Skin epidermis (tissue), 12 donors: ENCODE measurements at regions not wholly inside any gene's neighbourhood (a gene's known extent, or its start where the extent isn't known, plus 50 kb on each side); places are given as distances from the start of the nearest gene placed in this dataset.

Source experiments
- H3K27ac ChIP-seq, 21 experiments: fragments of 200-600 bp; sonication (generic) in 11 of 21; one replicate each; pipeline ENCODE4 v1.5.0; 2020; ENCODE audit warnings: mild to moderate bottlenecking in 3 of 21, inconsistent platforms in 2 of 21, moderate library complexity in 2 of 21
- H3K4me3 ChIP-seq, 7 experiments: fragments of 200-600 bp; sonication (generic) in 2 of 7; one replicate each; pipeline ENCODE4 v1.5.0; 2020; ENCODE audit warnings: inconsistent platforms in 2 of 7, mild to moderate bottlenecking in 2 of 7, moderate library complexity in 1 of 7

DNA sequence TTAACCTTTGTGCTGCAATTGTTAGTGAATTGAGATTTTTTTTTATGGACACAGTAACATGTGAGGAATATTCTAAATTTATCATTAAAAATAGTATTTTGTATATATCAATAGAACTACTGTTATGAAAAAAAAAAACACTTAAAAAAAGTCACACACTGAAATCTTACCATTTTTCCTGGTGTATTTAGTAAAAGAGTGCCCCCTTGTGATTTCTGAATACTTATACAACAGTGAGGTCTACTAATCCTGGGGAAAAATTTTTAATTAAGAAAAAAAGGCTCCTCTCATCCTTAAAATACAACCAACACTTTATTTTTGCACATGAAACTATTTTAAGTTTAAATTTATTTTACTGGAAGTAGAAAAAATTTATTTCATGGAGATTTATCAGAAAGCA, 56.4 kb upstream of the SPOCK3 start:
- H3K27ac ChIP-seq = no peak overlapping the region
- H3K4me3 ChIP-seq = no peak overlapping the region

DNA sequence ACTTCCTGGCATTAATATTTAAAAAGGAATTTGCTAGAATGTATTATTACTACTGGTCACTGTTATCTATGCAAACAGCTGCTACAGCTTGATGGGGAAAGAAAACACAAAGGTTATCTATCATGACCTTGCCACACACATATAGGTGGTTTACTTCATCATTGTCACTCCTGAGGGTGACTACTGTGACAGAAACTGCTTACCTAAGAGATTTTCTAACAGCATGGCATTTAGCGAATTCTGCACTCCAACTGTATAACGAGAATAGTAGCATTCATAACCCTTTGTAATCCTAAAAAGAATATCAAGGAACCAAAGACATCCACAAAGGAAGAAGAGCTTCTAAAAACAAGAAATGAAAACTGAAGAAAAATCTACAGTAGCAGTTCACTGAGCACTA, 74.6 kb upstream of the SPOCK3 start:
- no peak overlapping the region for H3K4me3 ChIP-seq
- H3K27ac ChIP-seq = no peak overlapping the region

- Histone ChIP-seq H3K27ac (no peak overlapping the region), H3K4me3 (no peak overlapping the region)
Observed at GRCh38 chr4:167321299-167321698, 87.0 kb upstream of the SPOCK3 start.

GRCh38 chr4:167339781-167340180, 105.5 kb upstream of the SPOCK3 start:
- H3K27ac ChIP-seq = no peak overlapping the region
- no peak overlapping the region for H3K4me3 ChIP-seq

GRCh38 chr4:167359711-167360110, 125.4 kb upstream of the SPOCK3 start:
- no peak overlapping the region for H3K27ac ChIP-seq
- no peak overlapping the region for H3K4me3 ChIP-seq

DNA sequence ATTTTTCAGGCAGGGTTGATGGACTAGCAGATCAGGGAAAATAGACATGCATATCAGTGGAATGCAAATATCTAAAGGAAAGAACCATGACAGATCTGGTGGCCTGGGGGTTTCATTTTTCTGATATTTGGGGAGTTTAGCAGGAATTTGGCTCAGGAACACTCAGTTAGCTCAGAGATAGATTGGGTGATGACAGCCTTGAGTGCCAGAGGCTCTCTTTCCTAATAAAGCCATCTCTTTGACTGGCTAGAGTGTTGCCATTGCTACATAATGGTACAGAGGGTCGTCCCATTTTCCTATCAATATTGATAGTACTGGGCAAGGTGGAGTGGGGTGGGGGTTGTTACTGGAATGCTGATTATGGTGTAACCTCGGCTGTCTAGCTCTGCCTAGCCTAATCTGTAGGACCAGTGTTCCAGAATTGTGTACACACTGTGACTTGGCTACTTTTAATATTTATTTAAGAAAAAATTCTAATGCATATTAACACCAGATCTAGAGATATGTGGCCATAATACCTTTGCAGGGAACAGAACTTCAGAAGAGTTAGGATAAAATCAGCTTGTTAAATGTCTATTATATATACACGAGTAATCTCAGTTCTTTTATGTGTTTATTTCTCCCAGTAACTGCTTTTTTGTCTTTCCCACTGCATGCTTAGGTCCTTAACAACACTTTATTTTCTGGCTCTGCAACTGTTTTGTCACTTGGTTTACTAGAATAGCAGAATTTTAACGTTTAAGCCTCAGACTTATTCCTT, 145.0 kb upstream of the SPOCK3 start:
- Histone ChIP-seq H3K27ac (no peak overlapping the region), H3K4me3 (no peak overlapping the region)

GRCh38 chr4:167380964-167381363, 146.7 kb upstream of the SPOCK3 start:
- no peak overlapping the region for H3K27ac ChIP-seq
- no peak overlapping the region for H3K4me3 ChIP-seq

- no peak overlapping the region for H3K4me3 ChIP-seq
- H3K27ac ChIP-seq = no peak overlapping the region
Observed at GRCh38 chr4:167383291-167383690, 149.0 kb upstream of the SPOCK3 start.

DNA sequence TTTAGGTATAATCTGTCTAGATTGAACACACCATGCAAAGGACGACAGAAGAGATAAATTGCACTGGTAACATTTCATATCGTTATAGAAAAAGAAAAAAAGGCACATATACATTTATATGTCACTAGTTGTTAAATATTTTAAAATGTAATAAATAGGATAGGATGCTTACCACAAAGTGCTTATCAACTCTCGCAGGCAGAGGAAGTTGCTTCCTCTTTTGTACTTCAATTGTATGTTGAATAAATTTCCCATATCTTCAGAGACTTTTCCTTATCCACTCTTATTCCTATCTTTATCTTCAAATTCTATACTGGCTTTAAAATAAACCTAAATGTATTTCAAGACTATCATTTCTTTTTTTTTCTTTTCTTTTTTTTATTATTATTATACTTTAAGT, 163.3 kb upstream of the SPOCK3 start:
- no peak overlapping the region for H3K4me3 ChIP-seq

GRCh38 chr4:167399201-167399600, 164.9 kb upstream of the SPOCK3 start:
- Histone ChIP-seq H3K4me3 (no peak overlapping the region), H3K27ac (no peak overlapping the region)

More for the DNA sequence above, 163.3 kb upstream of the SPOCK3 start:
- H3K27ac ChIP-seq = no peak overlapping the region

GRCh38 chr4:167406181-167406580, 171.9 kb upstream of the SPOCK3 start:
- Histone ChIP-seq H3K4me3 (no peak overlapping the region), H3K27ac (no peak overlapping the region)

DNA sequence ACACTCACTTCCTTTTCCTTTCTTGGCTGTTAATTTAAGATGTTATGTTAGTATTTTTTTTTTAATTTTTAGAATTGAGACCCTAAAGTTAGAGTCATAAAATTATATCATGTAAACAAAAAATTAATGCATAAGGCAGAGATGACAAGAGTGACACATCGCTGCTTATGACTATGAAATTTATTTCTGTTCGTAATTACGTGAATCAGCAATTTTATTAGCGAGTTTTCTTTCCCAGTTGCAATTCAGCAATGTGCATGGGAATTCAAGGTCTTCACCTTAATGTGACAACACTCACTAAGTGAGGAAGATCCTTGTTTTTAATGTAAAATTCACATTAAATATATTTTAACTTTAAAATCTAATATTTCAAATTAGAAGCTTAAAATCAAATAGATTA, 181.2 kb upstream of the SPOCK3 start:
- no peak overlapping the region for H3K4me3 ChIP-seq

GRCh38 chr4:167419468-167420140, 185.3 kb upstream of the SPOCK3 start:
- Histone ChIP-seq H3K4me3 (no peak overlapping the region), H3K27ac (no peak overlapping the region)

More for the DNA sequence above, 181.2 kb upstream of the SPOCK3 start:
- H3K27ac ChIP-seq = no peak overlapping the region

- no peak overlapping the region for H3K27ac ChIP-seq
- no peak overlapping the region for H3K4me3 ChIP-seq
Observed at GRCh38 chr4:167421201-167421600, 186.9 kb upstream of the SPOCK3 start.

DNA sequence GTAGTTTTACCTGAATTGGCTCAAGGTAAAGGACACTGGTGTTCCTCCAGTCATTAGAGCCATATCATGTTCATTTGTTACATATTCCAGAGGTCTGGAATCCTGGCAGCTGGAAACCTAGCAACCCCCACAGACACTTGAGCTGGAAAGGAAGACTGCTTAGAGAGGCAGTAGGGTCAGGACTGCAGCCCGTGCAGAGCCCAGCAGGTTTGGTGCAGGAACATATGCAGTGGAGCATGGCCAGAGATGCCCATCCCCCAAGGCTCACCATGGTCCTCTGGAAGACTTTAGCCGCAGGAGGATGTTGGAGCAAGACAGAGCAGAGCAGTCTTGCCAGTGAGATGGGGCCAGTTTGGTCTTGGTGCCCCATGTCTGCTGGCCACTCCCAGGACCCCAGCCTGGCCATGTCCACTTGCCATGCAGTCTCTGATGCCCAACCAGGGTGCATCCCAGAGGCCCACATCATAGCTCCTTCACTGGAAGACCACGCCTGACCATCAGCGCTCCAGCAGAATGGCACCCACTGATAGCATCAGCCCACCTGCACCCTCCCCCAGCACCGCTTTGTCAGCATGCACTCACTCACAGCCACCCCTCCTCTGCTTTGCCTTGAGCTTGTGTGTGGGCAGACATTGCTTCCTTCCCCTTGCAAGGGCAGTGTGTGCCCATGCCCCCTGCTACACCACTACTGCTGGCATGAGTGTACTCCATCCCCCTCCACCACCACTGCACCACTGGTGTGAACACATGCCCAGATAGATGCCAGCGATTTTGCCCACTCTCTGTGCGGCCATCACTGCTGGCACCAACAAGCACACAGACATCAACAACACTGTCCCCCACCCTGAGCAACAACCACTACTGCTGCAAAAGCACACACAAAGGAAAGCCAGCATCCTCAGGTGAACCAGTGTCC, 190.3 kb upstream of the SPOCK3 start:
- no peak overlapping the region for H3K27ac ChIP-seq
- H3K4me3 ChIP-seq = no peak overlapping the region

GRCh38 chr4:167428156-167428555, 193.9 kb upstream of the SPOCK3 start:
- Histone ChIP-seq H3K27ac (no peak overlapping the region), H3K4me3 (no peak overlapping the region)

DNA sequence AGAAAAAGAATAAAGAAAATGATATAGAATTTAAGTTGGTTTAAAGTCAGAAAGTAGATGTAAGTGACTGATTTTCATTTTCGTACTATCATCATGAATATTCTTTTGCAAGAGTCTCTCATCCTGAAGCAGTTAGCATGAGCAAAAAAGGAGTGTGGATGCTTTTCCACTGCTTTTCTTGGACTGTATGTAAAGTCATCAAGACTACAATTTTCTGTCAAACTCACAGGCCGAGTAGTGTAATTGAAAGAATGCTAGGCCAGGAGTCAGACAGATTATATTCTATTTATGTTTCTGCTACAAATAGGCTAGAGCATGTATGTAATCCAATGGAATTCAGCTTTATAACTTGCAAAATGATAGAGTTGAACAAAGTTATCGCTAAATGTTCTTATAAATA, 197.1 kb upstream of the SPOCK3 start:
- H3K27ac ChIP-seq = no peak overlapping the region
- no peak overlapping the region for H3K4me3 ChIP-seq

GRCh38 chr4:167435786-167436185, 201.5 kb upstream of the SPOCK3 start:
- H3K4me3 ChIP-seq = no peak overlapping the region
- no peak overlapping the region for H3K27ac ChIP-seq

- no peak overlapping the region for H3K4me3 ChIP-seq
- no peak overlapping the region for H3K27ac ChIP-seq
Observed at GRCh38 chr4:167443841-167444240, 209.5 kb upstream of the SPOCK3 start.

GRCh38 chr4:167452922-167453430, 218.7 kb upstream of the SPOCK3 start:
- Histone ChIP-seq H3K27ac (no peak overlapping the region), H3K4me3 (no peak overlapping the region)
